T-helper 2 cell treated with Interferon-gamma antibody and Interleukin-4, amounts not matched to agents 5 μg/mL and 100 μg/mL, for 36 hours (primary cell): ENCODE measurements at regions not wholly inside any gene's neighbourhood (a gene's known extent, or its start where the extent isn't known, plus 50 kb on each side); places are given as distances from the start of the nearest gene placed in this dataset.

Source experiments
- DNase-seq: peaks from one replicate; pipeline ENCODE4 v3.0.0; 2021; ENCODE audit warnings: low spot score
- H3K27ac Mint-ChIP-seq: one replicate; pipeline ENCODE4 v1.8.0; 2021; ENCODE audit warnings: mild to moderate bottlenecking, mixed read lengths
- H3K27me3 Mint-ChIP-seq: one replicate; pipeline ENCODE4 v1.8.0; 2021; ENCODE audit warnings: low read depth, mixed read lengths
- H3K36me3 Mint-ChIP-seq: one replicate; pipeline ENCODE4 v1.8.0; 2021; ENCODE audit warnings: low read depth, mixed read lengths
- H3K4me1 Mint-ChIP-seq: one replicate; pipeline ENCODE4 v1.8.0; 2021; ENCODE audit warnings: low read depth, mixed read lengths
- H3K4me3 Mint-ChIP-seq: one replicate; pipeline ENCODE4 v1.8.0; 2022; ENCODE audit warnings: mild to moderate bottlenecking, moderate library complexity, mixed read lengths
- H3K9me3 Mint-ChIP-seq: one replicate; pipeline ENCODE4 v1.8.0; 2021; ENCODE audit warnings: mixed read lengths

GRCh38 chr2:83695530-83695929, 763.5 kb downstream of the SUCLG1 start:
- no peak overlapping the region for H3K4me3 Mint-ChIP-seq
- H3K27ac Mint-ChIP-seq, result no peak overlapping the region
- H3K9me3 Mint-ChIP-seq, result peaks cover 14% of the 10 kb centered on the region
- no peaks in the 10 kb centered on the region for H3K36me3 Mint-ChIP-seq
- H3K4me1 Mint-ChIP-seq, result no peaks in the 10 kb centered on the region
- no peaks in the 10 kb centered on the region for H3K27me3 Mint-ChIP-seq
- no peak for DNase-seq

GRCh38 chr2:83695037-83695436, 764.0 kb downstream of the SUCLG1 start:
- no peak overlapping the region for H3K4me3 Mint-ChIP-seq
- no peak overlapping the region for H3K27ac Mint-ChIP-seq
- no peaks in the 10 kb centered on the region for H3K27me3 Mint-ChIP-seq

GRCh38 chr2:83689402-83689801, 769.7 kb downstream of the SUCLG1 start:
- DNase-seq, result no peak
- Mint-ChIP-seq H3K9me3 (peaks cover 7% of the 10 kb centered on the region), H3K27ac (no peak overlapping the region), H3K36me3 (no peaks in the 10 kb centered on the region), H3K27me3 (no peaks in the 10 kb centered on the region), H3K4me3 (no peak overlapping the region), H3K4me1 (no peaks in the 10 kb centered on the region)

More at GRCh38 chr2:83695037-83695436, 764.0 kb downstream of the SUCLG1 start:
- no peaks in the 10 kb centered on the region for H3K36me3 Mint-ChIP-seq
- peaks cover 14% of the 10 kb centered on the region for H3K9me3 Mint-ChIP-seq
- no peaks in the 10 kb centered on the region for H3K4me1 Mint-ChIP-seq
- DNase-seq, result no peak

GRCh38 chr2:83686863-83687262, 772.2 kb downstream of the SUCLG1 start:
- Mint-ChIP-seq H3K9me3 (peaks cover 11% of the 10 kb centered on the region), H3K27me3 (no peaks in the 10 kb centered on the region), H3K36me3 (no peaks in the 10 kb centered on the region), H3K27ac (no peak overlapping the region), H3K4me1 (no peaks in the 10 kb centered on the region), H3K4me3 (no peak overlapping the region)
- no peak for DNase-seq

GRCh38 chr2:83674050-83674449, 785.0 kb downstream of the SUCLG1 start:
- H3K27me3 Mint-ChIP-seq, result no peaks in the 10 kb centered on the region

GRCh38 chr2:83665894-83666293, 793.2 kb downstream of the SUCLG1 start:
- no peak for DNase-seq
- no peaks in the 10 kb centered on the region for H3K27me3 Mint-ChIP-seq
- no peaks in the 10 kb centered on the region for H3K4me1 Mint-ChIP-seq
- H3K4me3 Mint-ChIP-seq, result no peak overlapping the region
- no peaks in the 10 kb centered on the region for H3K9me3 Mint-ChIP-seq
- H3K36me3 Mint-ChIP-seq, result no peaks in the 10 kb centered on the region
- no peak overlapping the region for H3K27ac Mint-ChIP-seq

More at GRCh38 chr2:83674050-83674449, 785.0 kb downstream of the SUCLG1 start:
- peaks cover 11% of the 10 kb centered on the region for H3K9me3 Mint-ChIP-seq
- H3K27ac Mint-ChIP-seq, result no peak overlapping the region
- no peak overlapping the region for H3K4me3 Mint-ChIP-seq
- H3K36me3 Mint-ChIP-seq, result no peaks in the 10 kb centered on the region
- H3K4me1 Mint-ChIP-seq, result no peaks in the 10 kb centered on the region
- no peak for DNase-seq

GRCh38 chr2:83665154-83665553, 793.9 kb downstream of the SUCLG1 start:
- Mint-ChIP-seq H3K4me3 (no peak overlapping the region), H3K4me1 (no peaks in the 10 kb centered on the region)
- no peak for DNase-seq

GRCh38 chr2:83661711-83662110, 797.4 kb downstream of the SUCLG1 start:
- Mint-ChIP-seq H3K9me3 (no peaks in the 10 kb centered on the region), H3K27ac (no peak overlapping the region), H3K27me3 (no peaks in the 10 kb centered on the region), H3K4me1 (no peaks in the 10 kb centered on the region), H3K36me3 (no peaks in the 10 kb centered on the region), H3K4me3 (no peak overlapping the region)
- no peak for DNase-seq

More at GRCh38 chr2:83665154-83665553, 793.9 kb downstream of the SUCLG1 start:
- Mint-ChIP-seq H3K9me3 (no peaks in the 10 kb centered on the region), H3K27ac (no peak overlapping the region), H3K27me3 (no peaks in the 10 kb centered on the region), H3K36me3 (no peaks in the 10 kb centered on the region)

- no peak overlapping the region for H3K4me3 Mint-ChIP-seq
- DNase-seq, result no peak
- no peaks in the 10 kb centered on the region for H3K36me3 Mint-ChIP-seq
- no peaks in the 10 kb centered on the region for H3K4me1 Mint-ChIP-seq
- H3K9me3 Mint-ChIP-seq, result no peaks in the 10 kb centered on the region
- no peaks in the 10 kb centered on the region for H3K27me3 Mint-ChIP-seq
- no peak overlapping the region for H3K27ac Mint-ChIP-seq
These were observed 804.9 kb downstream of the SUCLG1 start for GRCh38 chr2:83654091-83654611.

GRCh38 chr2:83650898-83651297, 808.2 kb downstream of the SUCLG1 start:
- no peaks in the 10 kb centered on the region for H3K4me1 Mint-ChIP-seq
- no peak overlapping the region for H3K4me3 Mint-ChIP-seq
- H3K9me3 Mint-ChIP-seq, result no peaks in the 10 kb centered on the region
- no peaks in the 10 kb centered on the region for H3K36me3 Mint-ChIP-seq
- H3K27me3 Mint-ChIP-seq, result no peaks in the 10 kb centered on the region
- H3K27ac Mint-ChIP-seq, result no peak overlapping the region
- DNase-seq, result no peak

- no peak overlapping the region for H3K4me3 Mint-ChIP-seq
- H3K4me1 Mint-ChIP-seq, result no peaks in the 10 kb centered on the region
- H3K36me3 Mint-ChIP-seq, result no peaks in the 10 kb centered on the region
- no peak overlapping the region for H3K27ac Mint-ChIP-seq
- no peak for DNase-seq
- no peaks in the 10 kb centered on the region for H3K9me3 Mint-ChIP-seq
- H3K27me3 Mint-ChIP-seq, result no peaks in the 10 kb centered on the region
These were observed 808.9 kb downstream of the SUCLG1 start for GRCh38 chr2:83650161-83650560.

GRCh38 chr2:83640506-83640905, 818.6 kb downstream of the SUCLG1 start:
- no peaks in the 10 kb centered on the region for H3K9me3 Mint-ChIP-seq
- no peak for DNase-seq
- H3K4me3 Mint-ChIP-seq, result no peak overlapping the region
- no peak overlapping the region for H3K27ac Mint-ChIP-seq
- no peaks in the 10 kb centered on the region for H3K27me3 Mint-ChIP-seq
- H3K36me3 Mint-ChIP-seq, result no peaks in the 10 kb centered on the region
- H3K4me1 Mint-ChIP-seq, result no peaks in the 10 kb centered on the region

- Mint-ChIP-seq H3K4me3 (no peak overlapping the region), H3K9me3 (no peaks in the 10 kb centered on the region), H3K27me3 (no peaks in the 10 kb centered on the region), H3K36me3 (no peaks in the 10 kb centered on the region), H3K4me1 (no peaks in the 10 kb centered on the region), H3K27ac (no peak overlapping the region)
- DNase-seq, result no peak
These were observed 825.7 kb downstream of the SUCLG1 start for GRCh38 chr2:83633423-83633822.

GRCh38 chr2:83630351-83630750, 828.7 kb downstream of the SUCLG1 start:
- peaks cover 4% of the 10 kb centered on the region for H3K9me3 Mint-ChIP-seq
- no peak for DNase-seq

GRCh38 chr2:83615511-83615910, 843.6 kb downstream of the SUCLG1 start:
- peaks cover 23% of the 10 kb centered on the region for H3K9me3 Mint-ChIP-seq
- H3K27me3 Mint-ChIP-seq, result no peaks in the 10 kb centered on the region
- H3K27ac Mint-ChIP-seq, result no peak overlapping the region
- no peaks in the 10 kb centered on the region for H3K36me3 Mint-ChIP-seq
- H3K4me1 Mint-ChIP-seq, result no peaks in the 10 kb centered on the region
- no peak overlapping the region for H3K4me3 Mint-ChIP-seq
- no peak for DNase-seq

More at GRCh38 chr2:83630351-83630750, 828.7 kb downstream of the SUCLG1 start:
- H3K4me1 Mint-ChIP-seq, result no peaks in the 10 kb centered on the region
- H3K27ac Mint-ChIP-seq, result no peak overlapping the region
- H3K4me3 Mint-ChIP-seq, result no peak overlapping the region
- H3K36me3 Mint-ChIP-seq, result no peaks in the 10 kb centered on the region
- no peaks in the 10 kb centered on the region for H3K27me3 Mint-ChIP-seq
